ENCODE measurements at regions not wholly inside any gene's neighbourhood (a gene's known extent, or its start where the extent isn't known, plus 50 kb on each side); places are given as distances from the start of the nearest gene placed in this dataset.

DNA sequence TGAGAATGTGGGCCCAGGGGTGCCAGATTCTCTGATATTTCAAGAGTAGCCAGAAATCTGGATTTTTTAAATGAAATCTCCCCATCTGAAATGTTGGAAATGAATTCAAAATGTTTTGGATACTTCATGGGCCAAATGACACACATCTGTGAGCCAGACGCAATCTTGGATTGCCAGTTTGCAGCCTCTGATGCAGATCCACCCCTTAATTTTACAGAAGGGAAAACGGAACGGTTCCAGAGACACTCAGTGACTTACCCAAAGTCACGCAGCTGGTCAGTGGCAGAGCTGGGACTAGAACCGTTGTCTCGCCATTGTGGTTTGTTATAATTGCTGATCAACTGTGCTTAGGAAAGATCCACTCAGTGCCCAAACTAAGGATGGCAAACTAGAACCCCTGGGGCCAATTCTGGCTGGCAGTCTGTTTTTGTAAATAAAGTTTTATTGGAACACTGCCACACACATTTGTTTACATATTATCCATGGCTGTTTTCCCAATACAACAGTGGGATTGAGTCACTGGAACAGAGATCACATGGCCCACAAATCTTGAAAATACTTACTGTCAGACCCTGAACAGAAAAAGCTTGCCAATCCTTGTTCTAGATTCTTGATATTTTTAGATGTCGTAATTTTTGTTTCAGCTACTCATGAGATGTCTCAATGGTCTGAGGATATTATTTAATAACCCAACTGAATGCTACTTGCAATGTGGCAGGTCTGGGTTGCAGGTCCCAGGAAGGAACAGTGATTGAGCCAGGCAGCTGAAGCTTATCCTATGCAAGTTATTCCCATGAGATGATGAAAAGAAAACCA lies 143.8 kb downstream of the AXIN2 start:
- no CpG with 5 or more reads among the region's 7 CpGs for WGBS, 2 donors (ENCODE audit: extremely low coverage in 2 of 2, insufficient read length in 2 of 2, insufficient replicate concordance in 1 of 2)

DNA sequence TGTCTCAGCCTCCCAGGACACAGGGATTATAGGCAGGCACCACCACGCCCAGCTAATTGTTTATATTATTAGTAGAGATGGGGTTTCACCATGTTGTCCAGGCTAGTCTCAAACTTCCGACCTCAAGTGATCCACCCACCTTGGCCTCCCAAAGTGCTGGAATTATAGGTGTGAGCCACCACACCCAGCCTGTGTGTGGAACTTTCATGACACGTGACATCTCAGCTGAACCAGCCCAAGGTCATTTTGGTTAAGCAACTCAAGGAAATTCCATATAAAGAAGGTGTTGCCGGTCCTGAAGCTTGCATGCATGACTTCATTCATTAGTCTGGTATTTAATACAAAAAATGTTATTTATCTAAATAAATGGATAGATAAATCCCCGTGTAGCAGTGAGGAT lies 145.5 kb downstream of the AXIN2 start:
- no peak overlapping the region for H2AK5ac ChIP-seq (ENCODE audit: low read depth, low read length)
- H2BK5ac ChIP-seq (ENCODE audit: low read length), result no peak overlapping the region
- no peak overlapping the region for H3K14ac ChIP-seq (ENCODE audit: low read length)
- H3K23ac ChIP-seq (ENCODE audit: low read depth, low read length, poor library complexity), result no peak overlapping the region
- no peak overlapping the region for H2BK12ac ChIP-seq (ENCODE audit: low read length)
- peaks cover 0 to 4% of the 10 kb centered on the region in 2 donors for H3K4me1 ChIP-seq (ENCODE audit: control insufficient read depth in 2 of 2, insufficient read depth in 1 of 2, low read depth in 1 of 2, low read length in 2 of 2)
- no peaks in the 10 kb centered on the region for H3K36me3 ChIP-seq (replicated peaks in 1 of 2; ENCODE audit: control insufficient read depth in 2 of 2, insufficient read depth in 2 of 2, low read length in 2 of 2)
- WGBS, 2 donors (ENCODE audit: extremely low coverage in 2 of 2, insufficient read length in 2 of 2, insufficient replicate concordance in 1 of 2), result no CpG with 5 or more reads among the region's 5 CpGs
- H2BK15ac ChIP-seq (ENCODE audit: low read length), result no peak overlapping the region
- no peak overlapping the region for H3K9ac ChIP-seq (ENCODE audit: low read depth, low read length, poor library complexity)
- no peak overlapping the region for H3K27ac ChIP-seq (replicated peaks; ENCODE audit: low read length)
- H3K4me3 ChIP-seq (ENCODE audit: low read length in 2 of 2), result no peak overlapping the region
- no peak overlapping the region for H3K18ac ChIP-seq (ENCODE audit: low read length)
- no peaks in the 10 kb centered on the region for H3K27me3 ChIP-seq (ENCODE audit: control insufficient read depth in 3 of 3, insufficient read depth in 3 of 3, low read depth in 1 of 3, low read length in 3 of 3)
- no peak overlapping the region for H2BK120ac ChIP-seq (ENCODE audit: low read depth, low read length)
- H4K91ac ChIP-seq (ENCODE audit: low read depth, low read length, poor library complexity), result no peak overlapping the region
- H4K8ac ChIP-seq (ENCODE audit: low read depth, low read length), result no peak overlapping the region
- no peak overlapping the region for H3K4ac ChIP-seq (ENCODE audit: low read length)
- H2AFZ ChIP-seq (ENCODE audit: low read length), result no peak overlapping the region
- H3K4me2 ChIP-seq (ENCODE audit: insufficient read depth, low read length, poor library complexity, severe bottlenecking), result no peak overlapping the region
- no peak for DNase-seq (ENCODE audit: low spot score)
- H3K79me1 ChIP-seq (ENCODE audit: low read depth, low read length), result no peaks in the 10 kb centered on the region
- peaks cover 4 to 9% of the 10 kb centered on the region in 2 donors for H3K9me3 ChIP-seq (replicated peaks in 1 of 2; ENCODE audit: control insufficient read depth in 2 of 2, insufficient read depth in 1 of 2, low read depth in 1 of 2, low read length in 2 of 2)

More for the DNA sequence above, 143.8 kb downstream of the AXIN2 start:
- H4K91ac ChIP-seq (ENCODE audit: low read depth, low read length, poor library complexity), result no peak overlapping the region
- no peak overlapping the region for H3K23ac ChIP-seq (ENCODE audit: low read depth, low read length, poor library complexity)
- no peak overlapping the region for H2AK5ac ChIP-seq (ENCODE audit: low read depth, low read length)
- no peak overlapping the region for H2BK12ac ChIP-seq (ENCODE audit: low read length)
- H2BK15ac ChIP-seq (ENCODE audit: low read length), result no peak overlapping the region
- no peak overlapping the region for H3K14ac ChIP-seq (ENCODE audit: low read length)
- no peak overlapping the region for H3K9ac ChIP-seq (ENCODE audit: low read depth, low read length, poor library complexity)
- H3K36me3 ChIP-seq (replicated peaks in 1 of 2; ENCODE audit: control insufficient read depth in 2 of 2, insufficient read depth in 2 of 2, low read length in 2 of 2), result no peaks in the 10 kb centered on the region
- no peak overlapping the region for H3K27ac ChIP-seq (replicated peaks; ENCODE audit: low read length)
- no peak overlapping the region for H3K4me3 ChIP-seq (ENCODE audit: low read length in 2 of 2)
- no peak overlapping the region for H2AFZ ChIP-seq (ENCODE audit: low read length)
- H3K27me3 ChIP-seq (ENCODE audit: control insufficient read depth in 3 of 3, insufficient read depth in 3 of 3, low read depth in 1 of 3, low read length in 3 of 3), result no peaks in the 10 kb centered on the region
- H3K9me3 ChIP-seq (replicated peaks in 1 of 2; ENCODE audit: control insufficient read depth in 2 of 2, insufficient read depth in 1 of 2, low read depth in 1 of 2, low read length in 2 of 2), result peaks cover 2 to 4% of the 10 kb centered on the region in 2 donors
- H3K4me1 ChIP-seq (ENCODE audit: control insufficient read depth in 2 of 2, insufficient read depth in 1 of 2, low read depth in 1 of 2, low read length in 2 of 2), result peaks cover 0 to 4% of the 10 kb centered on the region in 2 donors
- no peak overlapping the region for H2BK5ac ChIP-seq (ENCODE audit: low read length)
- H3K4ac ChIP-seq (ENCODE audit: low read length), result no peak overlapping the region
- no peak for DNase-seq (ENCODE audit: low spot score)
- H3K4me2 ChIP-seq (ENCODE audit: insufficient read depth, low read length, poor library complexity, severe bottlenecking), result no peak overlapping the region
- H2BK120ac ChIP-seq (ENCODE audit: low read depth, low read length), result no peak overlapping the region
- no peaks in the 10 kb centered on the region for H3K79me1 ChIP-seq (ENCODE audit: low read depth, low read length)
- no peak overlapping the region for H3K18ac ChIP-seq (ENCODE audit: low read length)
- no peak overlapping the region for H4K8ac ChIP-seq (ENCODE audit: low read depth, low read length)

DNA sequence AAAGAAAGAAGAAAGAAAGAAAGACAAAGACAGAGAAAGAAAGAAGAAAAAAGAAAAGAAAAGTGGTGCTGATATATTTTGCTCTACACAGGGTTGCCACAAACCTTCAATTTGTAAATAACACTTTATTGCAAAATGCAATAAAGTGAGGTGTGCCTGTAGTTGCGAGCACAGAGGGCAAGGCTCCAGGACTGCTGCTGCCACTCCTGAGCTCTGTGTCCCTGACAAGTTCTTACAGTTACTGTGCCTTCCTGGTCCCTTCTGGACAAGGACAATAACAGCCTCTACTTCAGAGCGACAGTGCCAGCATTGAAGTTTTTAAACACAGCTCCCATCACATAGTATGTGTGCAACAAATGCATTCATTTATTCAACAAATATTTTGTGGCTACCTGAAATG lies 148.1 kb downstream of the AXIN2 start:
- Histone ChIP-seq H3K18ac (ENCODE audit: low read length) (no peak overlapping the region), H3K4me3 (ENCODE audit: low read length in 2 of 2) (no peak overlapping the region), H3K27ac (replicated peaks; ENCODE audit: low read length) (no peak overlapping the region), H3K79me1 (ENCODE audit: low read depth, low read length) (no peaks in the 10 kb centered on the region), H3K14ac (ENCODE audit: low read length) (no peak overlapping the region), H3K9me3 (replicated peaks in 1 of 2; ENCODE audit: control insufficient read depth in 2 of 2, insufficient read depth in 1 of 2, low read depth in 1 of 2, low read length in 2 of 2) (peaks cover 4 to 8% of the 10 kb centered on the region in 2 donors), H4K8ac (ENCODE audit: low read depth, low read length) (no peak overlapping the region), H2BK5ac (ENCODE audit: low read length) (no peak overlapping the region), H3K9ac (ENCODE audit: low read depth, low read length, poor library complexity) (no peak overlapping the region), H3K27me3 (ENCODE audit: control insufficient read depth in 3 of 3, insufficient read depth in 3 of 3, low read depth in 1 of 3, low read length in 3 of 3) (no peaks in the 10 kb centered on the region), H4K91ac (ENCODE audit: low read depth, low read length, poor library complexity) (no peak overlapping the region), H3K36me3 (replicated peaks in 1 of 2; ENCODE audit: control insufficient read depth in 2 of 2, insufficient read depth in 2 of 2, low read length in 2 of 2) (no peaks in the 10 kb centered on the region), H2AK5ac (ENCODE audit: low read depth, low read length) (no peak overlapping the region), H3K4me1 (ENCODE audit: control insufficient read depth in 2 of 2, insufficient read depth in 1 of 2, low read depth in 1 of 2, low read length in 2 of 2) (peaks cover 0 to 4% of the 10 kb centered on the region in 2 donors), H2AFZ (ENCODE audit: low read length) (no peak overlapping the region), H3K4me2 (ENCODE audit: insufficient read depth, low read length, poor library complexity, severe bottlenecking) (no peak overlapping the region), H3K4ac (ENCODE audit: low read length) (no peak overlapping the region), H2BK15ac (ENCODE audit: low read length) (no peak overlapping the region), H2BK120ac (ENCODE audit: low read depth, low read length) (no peak overlapping the region), H3K23ac (ENCODE audit: low read depth, low read length, poor library complexity) (no peak overlapping the region), H2BK12ac (ENCODE audit: low read length) (no peak overlapping the region)
- no peak for DNase-seq (ENCODE audit: low spot score)
- WGBS, 2 donors (ENCODE audit: extremely low coverage in 2 of 2, insufficient read length in 2 of 2, insufficient replicate concordance in 1 of 2), result no CpG with 5 or more reads among the region's 2 CpGs

DNA sequence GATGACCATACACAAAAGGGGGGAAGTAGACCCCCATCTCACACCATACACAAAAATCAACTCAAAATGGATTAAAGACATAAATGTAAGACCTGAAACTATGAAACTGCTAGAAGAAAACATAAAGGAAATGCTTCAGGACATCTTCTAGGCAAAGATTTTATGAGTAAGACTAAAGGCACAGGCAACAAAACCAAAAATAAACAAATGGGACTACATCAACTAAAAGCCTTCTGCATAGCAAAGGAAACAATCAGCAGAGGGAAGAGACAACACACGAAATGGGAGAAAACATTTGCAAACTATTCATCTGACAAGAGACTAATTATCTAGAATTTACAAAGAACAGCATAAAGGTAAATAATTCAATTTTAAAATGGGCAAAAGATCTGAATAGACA lies 152.1 kb downstream of the AXIN2 start:
- no CpG with 5 or more reads among the region's 1 CpG for WGBS, 2 donors (ENCODE audit: extremely low coverage in 2 of 2, insufficient read length in 2 of 2, insufficient replicate concordance in 1 of 2)
- no peak overlapping the region for H2BK120ac ChIP-seq (ENCODE audit: low read depth, low read length)

More for the DNA sequence above, 152.1 kb downstream of the AXIN2 start:
- Histone ChIP-seq H4K8ac (ENCODE audit: low read depth, low read length) (no peak overlapping the region), H3K9me3 (replicated peaks in 1 of 2; ENCODE audit: control insufficient read depth in 2 of 2, insufficient read depth in 1 of 2, low read depth in 1 of 2, low read length in 2 of 2) (peaks cover 2 to 8% of the 10 kb centered on the region in 2 donors), H3K4me2 (ENCODE audit: insufficient read depth, low read length, poor library complexity, severe bottlenecking) (no peak overlapping the region), H4K91ac (ENCODE audit: low read depth, low read length, poor library complexity) (no peak overlapping the region), H3K4me1 (ENCODE audit: control insufficient read depth in 2 of 2, insufficient read depth in 1 of 2, low read depth in 1 of 2, low read length in 2 of 2) (peaks cover 0 to 4% of the 10 kb centered on the region in 2 donors), H3K79me1 (ENCODE audit: low read depth, low read length) (no peaks in the 10 kb centered on the region), H3K23ac (ENCODE audit: low read depth, low read length, poor library complexity) (no peak overlapping the region), H3K4me3 (ENCODE audit: low read length in 2 of 2) (no peak overlapping the region), H2BK15ac (ENCODE audit: low read length) (no peak overlapping the region), H3K14ac (ENCODE audit: low read length) (no peak overlapping the region), H3K27ac (replicated peaks; ENCODE audit: low read length) (no peak overlapping the region), H2AFZ (ENCODE audit: low read length) (no peak overlapping the region), H2BK12ac (ENCODE audit: low read length) (no peak overlapping the region), H3K18ac (ENCODE audit: low read length) (no peak overlapping the region), H3K9ac (ENCODE audit: low read depth, low read length, poor library complexity) (no peak overlapping the region), H3K36me3 (replicated peaks in 1 of 2; ENCODE audit: control insufficient read depth in 2 of 2, insufficient read depth in 2 of 2, low read length in 2 of 2) (no peaks in the 10 kb centered on the region), H2BK5ac (ENCODE audit: low read length) (no peak overlapping the region), H3K4ac (ENCODE audit: low read length) (no peak overlapping the region), H2AK5ac (ENCODE audit: low read depth, low read length) (no peak overlapping the region), H3K27me3 (ENCODE audit: control insufficient read depth in 3 of 3, insufficient read depth in 3 of 3, low read depth in 1 of 3, low read length in 3 of 3) (no peaks in the 10 kb centered on the region)
- no peak for DNase-seq (ENCODE audit: low spot score)

Data from neuronal stem cell (in vitro differentiated cells).